Frontal cortex (tissue), 3 donors: ENCODE measurements at regions not wholly inside any gene's neighbourhood (a gene's known extent, or its start where the extent isn't known, plus 50 kb on each side); places are given as distances from the start of the nearest gene placed in this dataset.

Experiments
- DNase-seq, 2 donors: peaks; one replicate each; pipeline ENCODE4 v3.0.0; 2012; ENCODE audit warnings: low spot score in 2 of 2
- FAIRE-seq: peaks from 2 replicates; lab custom pipeline; 2012; peaks lifted over from hg19 to GRCh38; lab: Jason Lieb, UNC
- donor health status: control.
- donor health status: control.
- donor health status: control.

DNA sequence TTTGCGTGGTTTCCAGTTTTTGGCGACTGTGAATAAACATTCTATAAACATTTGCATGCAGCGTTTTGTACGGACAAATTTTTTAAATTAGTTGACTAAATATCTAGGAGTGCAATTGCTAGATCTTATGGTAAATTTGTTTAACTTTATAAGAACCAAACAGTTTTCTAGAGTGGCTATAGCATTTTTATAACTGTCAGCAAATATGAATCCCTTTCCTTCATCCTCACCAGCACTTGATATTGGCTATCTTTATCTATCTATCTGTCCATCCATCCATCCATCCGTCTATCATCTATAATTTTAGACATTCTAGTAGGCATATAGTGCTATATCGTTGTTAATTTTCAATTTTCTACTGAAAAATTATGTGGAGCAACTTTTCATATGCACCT is 158.4 kb upstream of the CHRNA7 start:
- FAIRE-seq (no peak), DNase-seq (no peak)

DNA sequence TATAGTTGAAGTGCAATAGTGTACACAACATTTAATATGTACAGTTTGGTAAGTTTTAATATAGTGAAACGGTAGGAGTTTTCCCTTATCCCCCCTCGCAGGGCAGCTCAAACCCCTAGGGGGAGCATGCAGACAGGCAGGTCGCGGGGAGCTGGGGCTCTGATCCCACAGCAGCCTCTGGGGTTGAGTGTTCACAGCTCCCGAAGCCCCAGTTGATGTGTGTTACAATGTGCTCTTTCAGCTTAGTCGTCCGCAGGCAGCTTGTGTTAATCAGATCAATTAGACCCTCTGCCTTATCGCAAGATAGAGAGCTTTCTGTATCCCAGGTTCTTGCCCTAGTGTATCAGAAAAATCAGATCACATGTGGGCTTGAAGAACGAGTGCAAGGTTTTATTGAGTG is 143.1 kb upstream of the CHRNA7 start:
- FAIRE-seq (no peak), DNase-seq (no peak)

DNA sequence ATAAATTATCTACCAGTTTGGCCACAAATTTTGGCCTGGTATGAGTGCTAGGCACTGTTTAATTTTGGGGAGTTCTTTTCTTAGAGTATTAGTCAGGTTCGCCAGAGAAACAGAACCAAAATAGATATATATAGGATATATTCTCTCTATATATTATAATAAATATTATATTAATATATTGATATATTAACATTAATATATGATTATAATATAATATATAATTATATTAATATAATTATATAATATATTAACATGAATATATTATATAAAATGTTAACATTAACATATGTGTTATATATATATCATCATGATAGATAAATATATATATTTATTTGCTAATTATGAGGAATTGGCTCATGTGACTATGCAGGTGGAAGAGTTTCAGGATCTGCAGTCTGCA is 137.8 kb upstream of the CHRNA7 start:
- FAIRE-seq (peak; percentile 73), DNase-seq (no peak)

GRCh38 chr15:31893780-31894179 is 136.5 kb upstream of the CHRNA7 start:
- DNase-seq (no peak), FAIRE-seq (no peak)

DNA sequence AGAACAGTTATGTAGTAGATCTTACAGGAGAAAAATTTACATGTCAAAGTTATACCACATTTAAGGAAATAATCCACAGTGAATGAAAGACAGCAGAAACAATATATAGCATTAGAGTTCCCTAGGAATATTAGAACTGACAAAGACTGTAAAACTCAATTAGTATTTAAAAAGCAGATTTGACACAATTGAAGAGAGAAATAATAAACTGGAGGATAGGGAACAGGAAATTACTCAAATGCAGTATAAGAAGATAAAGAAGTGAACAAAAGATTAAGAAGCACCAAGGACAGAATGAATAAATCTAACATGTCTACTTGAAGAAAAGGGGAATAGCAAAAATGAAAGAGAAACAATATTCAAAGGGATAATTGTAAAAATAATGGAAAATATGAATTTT is 132.6 kb upstream of the CHRNA7 start:
- DNase-seq, result no peak
- FAIRE-seq, result no peak

- FAIRE-seq, result no peak
These were observed 128.8 kb upstream of the CHRNA7 start for GRCh38 chr15:31901501-31901900.

GRCh38 chr15:31905054-31905453 is 125.3 kb upstream of the CHRNA7 start:
- DNase-seq (no peak), FAIRE-seq (no peak)

More at GRCh38 chr15:31901501-31901900, 128.8 kb upstream of the CHRNA7 start:
- DNase-seq, result no peak

DNA sequence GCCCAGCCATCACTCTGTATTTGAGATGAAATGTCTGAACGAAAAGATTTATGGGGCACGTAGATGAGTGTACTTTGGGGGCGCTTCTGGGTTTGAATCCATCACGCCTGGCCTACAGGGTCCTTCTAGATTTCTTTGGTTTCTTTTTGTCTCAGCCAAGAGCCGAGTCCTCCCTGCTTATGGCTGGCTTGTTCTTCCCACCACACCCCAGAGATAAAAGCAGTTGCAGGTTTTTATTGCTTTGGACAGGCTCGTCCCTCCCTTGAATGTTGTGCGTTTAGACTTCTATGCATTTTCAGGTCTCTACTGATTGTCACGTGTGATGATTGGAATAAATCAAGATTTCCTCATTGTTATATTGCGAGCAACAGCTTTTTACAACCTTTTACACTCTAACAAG is 104.8 kb upstream of the CHRNA7 start:
- DNase-seq (no peak), FAIRE-seq (no peak)

DNA sequence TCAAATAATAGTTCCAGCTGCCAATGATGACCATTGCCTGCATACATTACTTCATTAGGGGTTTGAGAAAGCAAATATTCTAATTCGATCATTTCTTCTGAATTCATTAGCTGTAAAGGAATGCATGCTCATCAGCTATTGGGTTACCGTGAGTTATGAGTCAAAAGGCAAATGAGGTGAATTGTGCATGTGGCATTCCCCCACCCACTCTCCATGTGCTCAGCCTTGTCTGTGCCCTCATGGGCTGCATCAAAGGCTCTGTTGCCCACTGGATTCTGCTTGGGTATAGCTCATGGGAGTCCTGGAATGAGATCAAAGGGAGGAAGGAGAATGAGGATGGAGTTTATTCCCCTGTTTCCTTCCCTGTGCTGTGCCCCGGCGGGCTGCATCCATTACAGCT is 99.3 kb upstream of the CHRNA7 start:
- no peak for FAIRE-seq

GRCh38 chr15:31932576-31932975 is 97.7 kb upstream of the CHRNA7 start:
- no peak for FAIRE-seq

More for the DNA sequence above, 99.3 kb upstream of the CHRNA7 start:
- DNase-seq, result no peak

DNA sequence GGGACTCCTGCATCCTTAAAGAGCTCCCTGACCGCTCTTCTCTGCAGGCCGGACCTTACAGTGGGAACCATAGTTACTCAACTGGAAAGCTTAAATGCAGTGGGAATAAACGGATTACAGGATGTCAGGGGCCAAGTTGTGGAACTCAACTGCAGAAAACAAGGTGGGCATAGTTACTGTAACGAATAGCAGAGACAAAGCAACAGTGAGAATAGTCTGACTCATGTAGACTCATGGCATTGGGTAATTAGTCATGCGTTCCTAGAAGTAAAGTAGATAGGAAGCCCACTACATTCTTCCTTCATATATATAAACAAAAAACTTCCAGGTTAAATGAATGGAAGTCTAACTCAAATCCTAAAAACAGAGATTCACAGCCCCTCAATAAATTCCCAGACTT is 95.5 kb upstream of the CHRNA7 start:
- FAIRE-seq (no peak), DNase-seq (no peak)

More at GRCh38 chr15:31932576-31932975, 97.7 kb upstream of the CHRNA7 start:
- DNase-seq, result no peak

GRCh38 chr15:31953478-31953877 is 76.8 kb upstream of the CHRNA7 start:
- DNase-seq (no peak), FAIRE-seq (no peak)

- no peak for DNase-seq
- FAIRE-seq, result no peak
These were observed 75.7 kb upstream of the CHRNA7 start for GRCh38 chr15:31954374-31955172.

DNA sequence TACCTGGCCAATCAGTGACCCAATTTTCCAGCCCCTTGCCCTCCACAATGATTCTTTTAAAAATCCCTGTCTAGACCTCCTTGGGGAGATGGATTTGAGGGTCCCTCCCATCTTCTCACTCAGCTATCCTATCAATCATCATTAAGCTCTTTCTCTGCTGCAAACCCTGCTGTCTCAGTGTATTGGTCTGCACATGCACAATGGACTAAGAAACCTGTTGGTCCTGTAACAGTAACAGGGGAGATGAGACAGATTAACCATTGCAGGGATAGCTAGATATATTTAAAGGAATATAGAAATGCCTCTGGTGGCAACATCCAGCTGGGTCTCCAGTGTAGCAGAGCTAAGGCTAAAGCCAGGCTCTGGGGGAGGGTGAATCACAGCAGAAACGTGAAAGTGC is 74.6 kb upstream of the CHRNA7 start:
- no peak for FAIRE-seq
- DNase-seq, result no peak

DNA sequence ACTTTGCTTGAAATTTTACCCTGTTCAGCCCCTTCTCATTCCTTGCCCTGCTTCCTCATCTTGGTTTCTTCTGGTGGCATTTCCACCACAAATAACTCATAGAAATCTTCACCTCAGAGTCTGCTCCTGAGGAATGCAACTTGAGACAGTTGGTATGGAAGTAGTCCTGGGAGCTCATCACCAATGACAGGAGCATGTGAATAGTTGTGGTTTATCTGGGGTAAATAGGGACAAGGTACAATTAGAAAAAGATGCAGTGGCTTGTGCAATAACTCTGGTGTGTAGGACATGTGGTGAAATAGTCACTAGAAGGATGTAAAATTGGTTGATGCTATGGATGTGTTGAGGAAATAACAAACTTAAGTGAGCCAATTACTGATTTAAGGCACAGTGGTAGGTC is 72.7 kb upstream of the CHRNA7 start:
- DNase-seq (no peak), FAIRE-seq (no peak)

- DNase-seq, result no peak
- FAIRE-seq, result no peak
These were observed 65.6 kb upstream of the CHRNA7 start for GRCh38 chr15:31964586-31965307.

DNA sequence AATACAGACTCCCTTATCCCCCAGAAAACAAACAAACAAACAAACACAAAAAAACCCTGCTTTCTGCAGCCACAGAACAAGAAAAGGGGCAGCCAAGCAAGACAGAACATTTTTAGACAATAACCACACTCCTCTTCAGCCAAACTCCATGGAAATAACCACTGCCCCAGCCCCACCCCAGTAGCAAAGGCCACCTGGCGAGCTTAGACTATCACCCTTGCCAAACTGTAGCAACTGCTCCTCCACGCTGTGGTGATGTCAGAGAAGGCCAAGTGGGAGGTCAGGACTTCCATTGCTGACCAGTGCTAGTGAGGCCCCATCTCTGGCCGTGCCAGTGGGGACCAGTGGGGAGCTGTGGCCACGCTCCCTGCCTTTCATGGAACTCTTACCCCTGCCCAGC is 60.3 kb upstream of the CHRNA7 start:
- no peak for FAIRE-seq

GRCh38 chr15:31973197-31973596 is 57.1 kb upstream of the CHRNA7 start:
- FAIRE-seq, result no peak
- no peak for DNase-seq

More for the DNA sequence above, 60.3 kb upstream of the CHRNA7 start:
- DNase-seq, result no peak

DNA sequence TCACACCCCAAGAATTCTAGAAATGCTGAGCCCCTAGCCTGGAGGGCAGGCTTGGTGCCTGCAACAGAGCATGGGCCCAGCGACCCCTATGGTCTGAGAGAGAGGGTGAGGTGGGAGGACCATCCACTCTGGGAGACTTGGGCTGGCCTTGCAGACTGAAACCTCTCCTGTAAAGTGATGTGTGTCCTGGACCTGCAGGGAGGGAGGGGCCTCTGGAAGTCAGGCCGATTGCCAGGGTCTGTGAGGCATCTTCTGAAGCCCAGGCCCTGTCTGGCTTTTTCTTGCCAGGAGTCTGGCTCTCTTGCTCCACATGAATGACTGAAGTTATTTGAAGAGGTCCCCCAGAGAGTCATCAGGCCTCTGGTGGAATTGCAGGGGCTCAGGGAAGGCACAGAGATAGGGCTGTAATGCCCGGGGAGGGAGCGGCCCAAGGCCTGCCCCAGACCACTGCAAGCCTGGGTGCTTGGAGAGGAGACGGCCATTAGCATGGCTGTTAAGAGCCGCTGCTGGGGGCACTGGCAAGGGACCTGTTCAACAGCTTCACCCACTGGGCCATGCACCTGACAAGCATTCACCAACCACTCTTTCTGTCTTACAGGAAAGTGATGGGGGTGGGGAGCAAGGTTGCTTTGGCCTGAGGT is 56.0 kb upstream of the CHRNA7 start:
- no peak for FAIRE-seq
- no peak for DNase-seq

- FAIRE-seq, result no peak
- DNase-seq, result peak; percentile 17 to 48
These were observed 55.2 kb upstream of the CHRNA7 start for GRCh38 chr15:31974855-31975829.
